ENCODE measurements at regions not wholly inside any gene's neighbourhood (a gene's known extent, or its start where the extent isn't known, plus 50 kb on each side); places are given as distances from the start of the nearest gene placed in this dataset.

DNA sequence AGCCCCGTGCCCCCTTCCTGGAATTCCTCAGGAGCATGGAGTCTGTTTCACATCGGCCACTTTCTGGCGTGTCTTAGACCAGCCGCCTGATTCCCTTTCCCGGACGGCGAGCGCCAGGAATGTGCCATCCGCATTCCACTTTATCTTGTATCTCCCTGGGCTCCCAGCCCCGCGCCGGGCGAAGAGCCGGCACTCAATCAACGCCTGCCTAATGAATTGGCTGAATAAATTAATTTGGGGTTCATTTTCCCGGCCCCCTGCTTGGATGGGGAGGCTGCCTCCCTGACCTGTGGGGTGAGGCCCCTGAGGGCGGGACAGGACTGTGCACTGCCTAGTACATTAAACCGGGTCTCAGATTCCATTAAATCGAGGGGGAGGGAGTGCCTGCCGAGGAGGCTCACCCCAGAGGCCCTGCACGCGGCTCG lies 282.3 kb upstream of the TNRC6C start:
- Histone ChIP-seq H3K4me3 (ENCODE audit: low read depth, low read length) (no peak overlapping the region), H3K27me3 (ENCODE audit: control insufficient read depth, insufficient read depth, low read length) (peaks cover 31% of the 10 kb centered on the region), H3K36me3 (ENCODE audit: control insufficient read depth, insufficient read depth, low read length) (no peaks in the 10 kb centered on the region)
- DNase-seq (ENCODE audit: low read depth), result no peak
- TF ChIP-seq, protein P1, sequence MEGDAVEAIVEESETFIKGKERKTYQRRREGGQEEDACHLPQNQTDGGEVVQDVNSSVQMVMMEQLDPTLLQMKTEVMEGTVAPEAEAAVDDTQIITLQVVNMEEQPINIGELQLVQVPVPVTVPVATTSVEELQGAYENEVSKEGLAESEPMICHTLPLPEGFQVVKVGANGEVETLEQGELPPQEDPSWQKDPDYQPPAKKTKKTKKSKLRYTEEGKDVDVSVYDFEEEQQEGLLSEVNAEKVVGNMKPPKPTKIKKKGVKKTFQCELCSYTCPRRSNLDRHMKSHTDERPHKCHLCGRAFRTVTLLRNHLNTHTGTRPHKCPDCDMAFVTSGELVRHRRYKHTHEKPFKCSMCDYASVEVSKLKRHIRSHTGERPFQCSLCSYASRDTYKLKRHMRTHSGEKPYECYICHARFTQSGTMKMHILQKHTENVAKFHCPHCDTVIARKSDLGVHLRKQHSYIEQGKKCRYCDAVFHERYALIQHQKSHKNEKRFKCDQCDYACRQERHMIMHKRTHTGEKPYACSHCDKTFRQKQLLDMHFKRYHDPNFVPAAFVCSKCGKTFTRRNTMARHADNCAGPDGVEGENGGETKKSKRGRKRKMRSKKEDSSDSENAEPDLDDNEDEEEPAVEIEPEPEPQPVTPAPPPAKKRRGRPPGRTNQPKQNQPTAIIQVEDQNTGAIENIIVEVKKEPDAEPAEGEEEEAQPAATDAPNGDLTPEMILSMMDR (IDR thresholded peaks at IDR 0.05; ENCODE audit: insufficient read depth, low read length, poor library complexity, severe bottlenecking), result no peak

- no peaks in the 10 kb centered on the region for H3K36me3 ChIP-seq (ENCODE audit: control insufficient read depth, insufficient read depth, low read length)
- no peak for DNase-seq (ENCODE audit: low read depth)
- H3K27me3 ChIP-seq (ENCODE audit: control insufficient read depth, insufficient read depth, low read length), result peaks cover 31% of the 10 kb centered on the region
- TF ChIP-seq, protein P1 (IDR thresholded peaks at IDR 0.05; ENCODE audit: insufficient read depth, low read length, poor library complexity, severe bottlenecking), result no peak
- no peak overlapping the region for H3K4me3 ChIP-seq (ENCODE audit: low read depth, low read length)
These were observed 281.3 kb upstream of the TNRC6C start for GRCh38 chr17:77677211-77677610.

GRCh38 chr17:77677630-77678029 lies 280.9 kb upstream of the TNRC6C start:
- peaks cover 31% of the 10 kb centered on the region for H3K27me3 ChIP-seq (ENCODE audit: control insufficient read depth, insufficient read depth, low read length)
- no peaks in the 10 kb centered on the region for H3K36me3 ChIP-seq (ENCODE audit: control insufficient read depth, insufficient read depth, low read length)
- no peak overlapping the region for H3K4me3 ChIP-seq (ENCODE audit: low read depth, low read length)
- TF ChIP-seq, protein P1 (IDR thresholded peaks at IDR 0.05; ENCODE audit: insufficient read depth, low read length, poor library complexity, severe bottlenecking), result no peak
- no peak for DNase-seq (ENCODE audit: low read depth)

GRCh38 chr17:77679589-77679988 lies 278.9 kb upstream of the TNRC6C start:
- Histone ChIP-seq H3K36me3 (ENCODE audit: control insufficient read depth, insufficient read depth, low read length) (no peaks in the 10 kb centered on the region), H3K4me3 (ENCODE audit: low read depth, low read length) (no peak overlapping the region), H3K27me3 (ENCODE audit: control insufficient read depth, insufficient read depth, low read length) (peaks cover 31% of the 10 kb centered on the region)
- TF ChIP-seq, protein P1 (IDR thresholded peaks at IDR 0.05; ENCODE audit: insufficient read depth, low read length, poor library complexity, severe bottlenecking), result no peak
- DNase-seq (ENCODE audit: low read depth), result no peak

GRCh38 chr17:77681861-77682260 lies 276.6 kb upstream of the TNRC6C start:
- no peak for DNase-seq (ENCODE audit: low read depth)
- Histone ChIP-seq H3K4me3 (ENCODE audit: low read depth, low read length) (no peak overlapping the region), H3K27me3 (ENCODE audit: control insufficient read depth, insufficient read depth, low read length) (peaks cover 14% of the 10 kb centered on the region), H3K36me3 (ENCODE audit: control insufficient read depth, insufficient read depth, low read length) (no peaks in the 10 kb centered on the region)
- TF ChIP-seq, protein P1 (IDR thresholded peaks at IDR 0.05; ENCODE audit: insufficient read depth, low read length, poor library complexity, severe bottlenecking), result no peak
